H9 (cell line): ENCODE measurements at regions not wholly inside any gene's neighbourhood (a gene's known extent, or its start where the extent isn't known, plus 50 kb on each side); places are given as distances from the start of the nearest gene placed in this dataset.

ENCODE experiments used
- DNase-seq: peaks from one replicate; pipeline ENCODE4 v3.0.0-alpha.2; 2017
- H2AFZ ChIP-seq: one replicate; pipeline ENCODE4 v1.6.1; 2013; ENCODE audit warnings: mild to moderate bottlenecking, low read length, control low read depth, moderate library complexity
- H2AK5ac ChIP-seq: 2 replicates; pipeline ENCODE4 v1.6.1; 2013; ENCODE audit warnings: low read length, control low read depth, mixed read lengths; ENCODE audit not compliant: insufficient read length
- H2BK120ac ChIP-seq: one replicate; pipeline ENCODE4 v1.6.1; 2013; ENCODE audit warnings: low read depth, mild to moderate bottlenecking, low read length, control low read depth, inconsistent platforms; ENCODE audit not compliant: poor library complexity, severe bottlenecking
- H2BK12ac ChIP-seq: 2 replicates; pipeline ENCODE4 v1.6.1; 2013; ENCODE audit warnings: low read length, control low read depth, mixed read lengths, low read depth; ENCODE audit not compliant: insufficient read length
- H2BK15ac ChIP-seq: 2 replicates; pipeline ENCODE4 v1.6.1; 2013; ENCODE audit warnings: low read depth, low read length, control low read depth
- H2BK20ac ChIP-seq: one replicate; pipeline ENCODE4 v1.6.1; 2013; ENCODE audit warnings: low read depth, mild to moderate bottlenecking, low read length, control low read depth, inconsistent platforms; ENCODE audit not compliant: poor library complexity, severe bottlenecking
- H2BK5ac ChIP-seq: 2 replicates; pipeline ENCODE4 v1.6.1; 2013; ENCODE audit warnings: low read length, control low read depth, mixed read lengths; ENCODE audit not compliant: insufficient read length
- H3K14ac ChIP-seq: 2 replicates; pipeline ENCODE4 v1.6.1; 2013; ENCODE audit warnings: low read length, control low read depth; ENCODE audit not compliant: insufficient read depth
- H3K18ac ChIP-seq: 2 replicates; pipeline ENCODE4 v1.6.1; 2013; ENCODE audit warnings: low read depth, mild to moderate bottlenecking, mixed read lengths, low read length, control low read depth; ENCODE audit not compliant: insufficient read length
- H3K23ac ChIP-seq: 2 replicates; pipeline ENCODE4 v1.6.1; 2013; ENCODE audit warnings: low read length, control low read depth, mixed read lengths, low read depth; ENCODE audit not compliant: insufficient read length
- H3K23me2 ChIP-seq: 2 replicates; pipeline ENCODE4 v1.6.1; 2013; ENCODE audit warnings: low read depth, mild to moderate bottlenecking, mixed read lengths, low read length, control low read depth; ENCODE audit not compliant: insufficient read length, poor library complexity, severe bottlenecking
- H3K27ac ChIP-seq: 2 replicates; pipeline ENCODE4 v1.5.1; 2013; ENCODE audit warnings: low read length, control low read depth, mixed read lengths, low read depth; ENCODE audit not compliant: insufficient read length
- H3K27me3 ChIP-seq: 2 replicates; pipeline ENCODE4 v1.6.1; 2013; ENCODE audit warnings: low read length, control low read depth, inconsistent platforms; ENCODE audit not compliant: insufficient read depth
- H3K4ac ChIP-seq: 2 replicates; pipeline ENCODE4 v1.6.1; 2013; ENCODE audit warnings: low read depth, mild to moderate bottlenecking, control low read depth, inconsistent platforms, low read length, moderate library complexity
- H3K4me1 ChIP-seq: 2 replicates; pipeline ENCODE4 v1.6.1; 2013; ENCODE audit warnings: low read length, control low read depth, inconsistent platforms; ENCODE audit not compliant: insufficient read depth
- H3K4me2 ChIP-seq: 2 replicates; pipeline ENCODE4 v1.6.1; 2013; ENCODE audit warnings: low read length, control low read depth, mixed read lengths; ENCODE audit not compliant: insufficient read length, insufficient read depth
- H3K56ac ChIP-seq: 2 replicates; pipeline ENCODE4 v1.6.1; 2013; ENCODE audit warnings: low read depth, mild to moderate bottlenecking, mixed read lengths, low read length, control low read depth; ENCODE audit not compliant: insufficient read length
- H3K79me1 ChIP-seq: 2 replicates; pipeline ENCODE4 v1.6.1; 2013; ENCODE audit warnings: low read depth, mild to moderate bottlenecking, moderate library complexity, low read length, control low read depth, inconsistent platforms; ENCODE audit not compliant: insufficient read depth, poor library complexity, severe bottlenecking
- H3K79me2 ChIP-seq: 2 replicates; pipeline ENCODE4 v1.6.1; 2013; ENCODE audit warnings: low read length, control low read depth, inconsistent platforms; ENCODE audit not compliant: insufficient read depth
- H3K9ac ChIP-seq: 2 replicates; pipeline ENCODE4 v1.6.1; 2013; ENCODE audit warnings: low read length, control low read depth, mixed read lengths; ENCODE audit not compliant: insufficient read length; ENCODE audit errors: extremely low read depth
- H3K9me3 ChIP-seq: one replicate; pipeline ENCODE4 v1.6.1; 2013; ENCODE audit warnings: low read depth, low read length, inconsistent platforms; ENCODE audit not compliant: control insufficient read depth
- H3T11ph ChIP-seq: one replicate; pipeline ENCODE4 v1.6.1; 2013; ENCODE audit warnings: mild to moderate bottlenecking, low read length, control low read depth, inconsistent platforms
- H4K20me1 ChIP-seq: one replicate; pipeline ENCODE4 v1.6.1; 2013; ENCODE audit not compliant: control insufficient read depth, insufficient read length, insufficient read depth
- H4K5ac ChIP-seq: 2 replicates; pipeline ENCODE4 v1.6.1; 2013; ENCODE audit warnings: low read depth, mild to moderate bottlenecking, mixed read lengths, low read length, control low read depth; ENCODE audit not compliant: insufficient read length
- H4K8ac ChIP-seq: replicated peaks from 2 replicates; pipeline ENCODE4 v1.6.1; 2013; ENCODE audit warnings: low read length, control low read depth, mixed read lengths, low read depth; ENCODE audit not compliant: insufficient read length
- H4K91ac ChIP-seq: 2 replicates; pipeline ENCODE4 v1.6.1; 2013; ENCODE audit warnings: low read depth, mild to moderate bottlenecking, moderate library complexity, mixed read lengths, low read length, control low read depth; ENCODE audit not compliant: insufficient read length
- H3K27ac Mint-ChIP-seq, 3 experiments: 2 replicates in 2 of 3; 3 replicates in 1 of 3; pipeline ENCODE4 v1.8.0; 2020 to 2021; ENCODE audit warnings: mixed read lengths in 3 of 3, mild to moderate bottlenecking in 1 of 3, moderate library complexity in 1 of 3
- H3K27me3 Mint-ChIP-seq: 2 replicates; pipeline ENCODE4 v1.8.0; 2021; ENCODE audit warnings: low read depth, mild to moderate bottlenecking, moderate library complexity, mixed read lengths
- H3K36me3 Mint-ChIP-seq, 3 experiments: 2 replicates in 2 of 3; 3 replicates in 1 of 3; pipeline ENCODE4 v1.8.0; 2020 to 2021; ENCODE audit warnings: low read depth in 3 of 3, mixed read lengths in 3 of 3; ENCODE audit not compliant: insufficient read depth in 1 of 3
- H3K4me1 Mint-ChIP-seq, 2 experiments: 2 replicates each; pipeline ENCODE4 v1.8.0; 2020; ENCODE audit warnings: mixed read lengths in 2 of 2
- H3K4me3 Mint-ChIP-seq, 2 experiments: 2 replicates in 1 of 2; 3 replicates in 1 of 2; pipeline ENCODE4 v1.8.0; 2020 to 2021; ENCODE audit warnings: mild to moderate bottlenecking in 2 of 2, mixed read lengths in 2 of 2, moderate library complexity in 1 of 2
- H3K9me3 Mint-ChIP-seq, 2 experiments: 2 replicates in 1 of 2; 3 replicates in 1 of 2; pipeline ENCODE4 v1.8.0; 2020; ENCODE audit warnings: mild to moderate bottlenecking in 2 of 2, mixed read lengths in 2 of 2, moderate library complexity in 1 of 2
- CTCF ChIP-seq: fragments of 200-600 bp; sonication (generic); conservative IDR thresholded peaks from 3 replicates; pipeline ENCODE4 v1.8.0; 2021; ENCODE audit warnings: antibody characterized with exemption, mild to moderate bottlenecking

GRCh38 chr1:58850636-58851035 lies 66.8 kb upstream of the JUN start:
- Histone ChIP-seq H4K20me1 (no peaks in the 10 kb centered on the region), H2BK12ac (no peak overlapping the region), H4K8ac (no peak overlapping the region), H4K5ac (no peak overlapping the region), H2BK15ac (no peak overlapping the region), H3K79me2 (no peaks in the 10 kb centered on the region), H4K91ac (no peak overlapping the region), H3K4ac (no peak overlapping the region), H3K18ac (no peak overlapping the region), H3K4me1 (peaks cover 9% of the 10 kb centered on the region), H3K56ac (no peak overlapping the region), H3K23me2 (no peaks in the 10 kb centered on the region), H2BK20ac (no peak overlapping the region), H3K14ac (no peak overlapping the region), H2AFZ (no peak overlapping the region), H3K27me3 (no peaks in the 10 kb centered on the region), H3K9me3 (no peaks in the 10 kb centered on the region), H2BK120ac (no peak overlapping the region), H3K79me1 (no peaks in the 10 kb centered on the region), H3K23ac (no peak overlapping the region), H3K27ac (no peak overlapping the region), H2AK5ac (no peak overlapping the region), H2BK5ac (no peak overlapping the region), H3T11ph (no peak overlapping the region), H3K9ac (no peak overlapping the region), H3K4me2 (no peak overlapping the region)
- TF ChIP-seq CTCF: no peak
- H3K36me3 Mint-ChIP-seq: no peaks in the 10 kb centered on the region; a peak in 1 of 7 replicates
- H3K4me3 Mint-ChIP-seq: no peak overlapping the region
- H3K27ac Mint-ChIP-seq: no peak overlapping the region
- no peak for DNase-seq
- peaks cover 25% of the 10 kb centered on the region in 2 experiments for H3K4me1 Mint-ChIP-seq
- no peaks in the 10 kb centered on the region for H3K9me3 Mint-ChIP-seq
- no peaks in the 10 kb centered on the region for H3K27me3 Mint-ChIP-seq
